GM18505 (cell line): ENCODE measurements at regions not wholly inside any gene's neighbourhood (a gene's known extent, or its start where the extent isn't known, plus 50 kb on each side); places are given as distances from the start of the nearest gene placed in this dataset.
A peak's percentile ranks its signal among the peaks of the same experiment; 100 is the strongest.

Source experiments
- ATAC-seq: cut with Tn5 transposase; IDR thresholded peaks from one replicate; pipeline ENCODE4 v1.9.1; 2021; ENCODE audit not compliant: unreplicated experiment
- POLR2A ChIP-seq: IDR thresholded peaks from 4 replicates; pipeline ENCODE4 v1.6.1; 2011; ENCODE audit warnings: borderline replicate concordance; ENCODE audit not compliant: insufficient read depth, insufficient read length; ENCODE audit errors: extremely low read depth

GRCh38 chr2:188227713-188228112 lies 64.0 kb upstream of the GULP1 start:
- ATAC-seq: no peak
- no peak for TF ChIP-seq POLR2A

- TF ChIP-seq POLR2A: no peak
- ATAC-seq: peak; percentile 83
These were observed 56.3 kb upstream of the GULP1 start for GRCh38 chr2:188235364-188235763.

GRCh38 chr2:188238386-188238785 lies 53.3 kb upstream of the GULP1 start:
- TF ChIP-seq POLR2A: no peak
- ATAC-seq: no peak
